ENCODE measurements at regions not wholly inside any gene's neighbourhood (a gene's known extent, or its start where the extent isn't known, plus 50 kb on each side); places are given as distances from the start of the nearest gene placed in this dataset.

- H4K20me1 ChIP-seq (ENCODE audit: insufficient read depth, low read length): no peaks in the 10 kb centered on the region
- H3K9me3 ChIP-seq (ENCODE audit: control insufficient read depth, insufficient read depth, low read length): peaks cover 3% of the 10 kb centered on the region; the same call in 1 of the 2 replicates
- H3K4me1 ChIP-seq (ENCODE audit: control insufficient read depth, insufficient read depth, low read length): peaks cover 1% of the 10 kb centered on the region; the same call in 1 of the 2 replicates
- no peak overlapping the region for H3K4me3 ChIP-seq (ENCODE audit: insufficient read depth, low read depth, low read length)
- ChIA-PET POLR2A (ENCODE audit: unreplicated experiment) (no interaction called here), CTCF (interaction anchor here (0.5 to 1.5 kb wide), 6 partner anchors 11 to 417 kb away, joined by 3 to 6 read pairs (median 4); no protein-coding TSS in a partner anchor)
- dilution Hi-C loops (cut with HindIII; ENCODE audit: low sequenced_read_pairs, unreplicated experiment) (no loop called here), in situ Hi-C loops (cut with MboI; ENCODE audit: low sequenced_read_pairs) (no loop called here), intact Hi-C loops (cut with micrococcal nuclease) (loop anchor here (2.0 to 10.0 kb wide), 5 partner anchors 31 to 1459 kb away; no protein-coding TSS in a partner anchor)
- no peaks in the 10 kb centered on the region for H3K36me3 ChIP-seq (ENCODE audit: control insufficient read depth, insufficient read depth, low read length)
- H2BK5ac ChIP-seq (ENCODE audit: low read depth, low read length, poor library complexity, severe bottlenecking): no peak overlapping the region
- H3K56ac ChIP-seq (ENCODE audit: extremely low read depth, insufficient read depth, low read length): no peak overlapping the region
- no peak overlapping the region for H3K18ac ChIP-seq (ENCODE audit: low read depth, low read length)
- no CpG with 5 or more reads among the region's 3 CpGs for WGBS, 2 experiments (ENCODE audit: extremely low coverage in 2 of 2, insufficient read length in 1 of 2)
- no peak overlapping the region for H2AK5ac ChIP-seq (ENCODE audit: low read depth, low read length)
- H4K91ac ChIP-seq (ENCODE audit: insufficient read depth, low read depth, low read length): no peak overlapping the region
- no peaks in the 10 kb centered on the region for H3K9me1 ChIP-seq (ENCODE audit: insufficient read depth, low read length)
- BruUV-seq (replicated peaks): no TSS peak
- H4K5ac ChIP-seq (ENCODE audit: low read depth, low read length): no peak overlapping the region
- no peak for TF ChIP-seq MAZ (IDR thresholded peaks at IDR 0.05; ENCODE audit: borderline replicate concordance, low read depth, low read length)
- TF ChIP-seq FOS (IDR thresholded peaks at IDR 0.05; ENCODE audit: low read depth, low read length): no peak
- peak; percentile 48 for TF ChIP-seq SMC3 (IDR thresholded peaks at IDR 0.05; ENCODE audit: low read depth, low read length)
- no peak for TF ChIP-seq RCOR1 (IDR thresholded peaks at IDR 0.05; ENCODE audit: insufficient replicate concordance, low read length)
- TF ChIP-seq ELK1 (IDR thresholded peaks at IDR 0.05; ENCODE audit: borderline replicate concordance, low read depth, low read length): no peak
- no peak for TF ChIP-seq NFE2L2 (IDR thresholded peaks at IDR 0.05; ENCODE audit: low read depth, low read length)
- TF ChIP-seq, protein P1, sequence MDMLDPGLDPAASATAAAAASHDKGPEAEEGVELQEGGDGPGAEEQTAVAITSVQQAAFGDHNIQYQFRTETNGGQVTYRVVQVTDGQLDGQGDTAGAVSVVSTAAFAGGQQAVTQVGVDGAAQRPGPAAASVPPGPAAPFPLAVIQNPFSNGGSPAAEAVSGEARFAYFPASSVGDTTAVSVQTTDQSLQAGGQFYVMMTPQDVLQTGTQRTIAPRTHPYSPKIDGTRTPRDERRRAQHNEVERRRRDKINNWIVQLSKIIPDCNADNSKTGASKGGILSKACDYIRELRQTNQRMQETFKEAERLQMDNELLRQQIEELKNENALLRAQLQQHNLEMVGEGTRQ (IDR thresholded peaks at IDR 0.05; ENCODE audit: low read depth, low read length): no peak
- no peak for TF ChIP-seq MAFK (IDR thresholded peaks at IDR 0.05; ENCODE audit: low read depth, low read length)
- no peak for TF ChIP-seq CHD1 (IDR thresholded peaks at IDR 0.05; ENCODE audit: low read depth, low read length)
- no peak for TF ChIP-seq POLR2A (IDR thresholded peaks at IDR 0.05; ENCODE audit: low read depth, low read length)
- no peak for TF ChIP-seq BHLHE40 (IDR thresholded peaks at IDR 0.05; ENCODE audit: low read depth, low read length)
- peak; percentile 68 for TF ChIP-seq CTCF (conservative IDR thresholded peaks at IDR 0.05; ENCODE audit: low read depth, low read length)
- no peak for TF ChIP-seq RFX5 (IDR thresholded peaks at IDR 0.05; ENCODE audit: low read depth, low read length)
- TF ChIP-seq RAD21 (IDR thresholded peaks at IDR 0.05; ENCODE audit: low read length): peak; percentile 75
- no peak for TF ChIP-seq CEBPB (IDR thresholded peaks at IDR 0.05; ENCODE audit: low read depth, low read length)
- TF ChIP-seq MXI1 (IDR thresholded peaks at IDR 0.05; ENCODE audit: borderline replicate concordance, low read depth, low read length): no peak
- no peaks in the 10 kb centered on the region for H3K27me3 ChIP-seq (ENCODE audit: control insufficient read depth, insufficient read depth, low read length)
- H2BK15ac ChIP-seq (ENCODE audit: low read depth, low read length): no peak overlapping the region
- no peak overlapping the region for H3K9ac ChIP-seq (ENCODE audit: low read depth, low read length)
- H3K4me2 ChIP-seq (ENCODE audit: low read depth, low read length): no peak overlapping the region
- H2BK20ac ChIP-seq (ENCODE audit: low read depth, low read length): no peak overlapping the region
- no peak overlapping the region for H2BK120ac ChIP-seq (ENCODE audit: low read depth, low read length)
- ATAC-seq (ENCODE audit: low read depth) (peak; percentile 85), DNase-seq (peak; percentile 67)
- no peak overlapping the region for H3K14ac ChIP-seq (replicated peaks; ENCODE audit: low read depth, low read length)
- no peak overlapping the region for H2AK9ac ChIP-seq (replicated peaks; ENCODE audit: low read depth, low read length, poor library complexity)
- no peak overlapping the region for H3K23ac ChIP-seq (ENCODE audit: low read depth, low read length)
- no peak overlapping the region for H4K8ac ChIP-seq (ENCODE audit: low read depth in 2 of 2, low read length in 2 of 2)
- H2AFZ ChIP-seq (replicated peaks; ENCODE audit: low read length, poor library complexity): no peak overlapping the region
- H3K79me1 ChIP-seq (ENCODE audit: low read depth in 1 of 2, low read length in 2 of 2): no peaks in the 10 kb centered on the region
- no peak overlapping the region for H3K4ac ChIP-seq (ENCODE audit: low read depth, low read length)
- no peak overlapping the region for H3K27ac ChIP-seq (ENCODE audit: insufficient read depth, low read length)
Observed at GRCh38 chr21:25313829-25314228, 293.5 kb downstream of the MRPL39 start.

Measured in IMR-90 (cell line).